HCT116 (cell line): ENCODE measurements at regions not wholly inside any gene's neighbourhood (a gene's known extent, or its start where the extent isn't known, plus 50 kb on each side); places are given as distances from the start of the nearest gene placed in this dataset.

ENCODE experiments used
- ATAC-seq: fragments of 200-7000 bp; cut with Tn5 transposase; 2 replicates; pipeline ENCODE4 v1.9.1; 2020; ENCODE audit warnings: mild to moderate bottlenecking, moderate library complexity
- BruUV-seq: library from RNA; stranded (reverse); fragments of 400-500 nt; replicated peaks from 2 replicates; lab custom pipeline; 2021; lab: Mats Ljungman, UMichigan
- CTCF ChIA-PET: fragments of 300-600 bp; sonication (Branson Sonifier 250); formaldehyde crosslinking; loops from one replicate; lab custom pipeline; 2021; ENCODE audit warnings: antibody characterized with exemption; lab: Charles Lee
- POLR2A ChIA-PET: fragments of 300-600, 350-600 bp; sonication (Branson Sonifier 250); formaldehyde crosslinking; loops from one replicate; lab custom pipeline; 2021; ENCODE audit warnings: antibody characterized with exemption; lab: Charles Lee
- RAD21 ChIA-PET, 2 experiments: fragments of 300-600 bp; sonication (Branson Sonifier 250); formaldehyde crosslinking; loops; one replicate each; lab custom pipeline; 2023; ENCODE audit warnings: low total read pairs in 2 of 2; ENCODE audit not compliant: uncharacterized antibody in 2 of 2, unreplicated experiment in 2 of 2, low non-redundant PET in 1 of 2; lab: Charles Lee
- DNase-seq: peaks from one replicate; pipeline ENCODE4 v3.0.0-alpha.2; 2010; ENCODE audit warnings: low read depth, low spot score
- H2AFZ ChIP-seq: fragments of 200-600 bp; shearing (Covaris generic), sonication (generic); 2 replicates; pipeline ENCODE4 v1.6.1; 2017; ENCODE audit warnings: low read depth, mixed run types, mixed read lengths, antibody characterized with exemption, low read length; ENCODE audit not compliant: poor library complexity, severe bottlenecking
- H3K27ac ChIP-seq: 2 replicates; pipeline ENCODE4 v1.5.1; 2012; ENCODE audit warnings: low read depth, low read length
- H3K27me3 ChIP-seq: fragments of 200-600 bp; sonication (generic); 2 replicates; pipeline ENCODE4 v1.6.1; 2016; ENCODE audit warnings: mixed run types, low read length, mixed read lengths; ENCODE audit not compliant: insufficient read depth
- H3K36me3 ChIP-seq, 2 experiments: fragments of 200-500 bp in 1 of 2; fragments of 200-600 bp in 1 of 2; sonication (Bioruptor generic) in 1 of 2; sonication (generic) in 1 of 2; 2 replicates each; pipeline versions ENCODE4 v1.5.1 to v1.6.1; 2014 to 2016; ENCODE audit warnings: low read length in 2 of 2, inconsistent platforms in 1 of 2, mixed read lengths in 1 of 2, mixed run types in 1 of 2; ENCODE audit not compliant: insufficient read depth in 2 of 2, control insufficient read depth in 1 of 2
- H3K4me1 ChIP-seq, 2 experiments: fragments of 200-600 bp in 1 of 2; sonication (generic) in 1 of 2; 2 replicates each; pipeline versions ENCODE4 v1.5.1 to v1.6.1; 2012 to 2017; ENCODE audit warnings: low read length in 2 of 2, inconsistent platforms in 1 of 2, mild to moderate bottlenecking in 1 of 2, mixed read lengths in 1 of 2, mixed run types in 1 of 2, moderate library complexity in 1 of 2; ENCODE audit not compliant: insufficient read depth in 2 of 2, control insufficient read depth in 1 of 2
- H3K4me2 ChIP-seq: fragments of 200-600 bp; sonication (generic); 2 replicates; pipeline ENCODE4 v1.6.1; 2017; ENCODE audit warnings: mixed run types, low read length, mixed read lengths
- H3K4me3 ChIP-seq, 2 experiments: fragments of 200-600 bp in 1 of 2; sonication (generic) in 1 of 2; replicated peaks in 1 of 2; 2 replicates each; pipeline ENCODE4 v1.5.1; 2011 to 2016; ENCODE audit warnings: low read length in 2 of 2, control low read depth in 1 of 2, low read depth in 1 of 2, mild to moderate bottlenecking in 1 of 2, mixed read lengths in 1 of 2, mixed run types in 1 of 2
- H3K79me2 ChIP-seq: fragments of 200-600 bp; sonication (generic); 2 replicates; pipeline ENCODE4 v1.6.1; 2017; ENCODE audit warnings: mild to moderate bottlenecking, mixed run types, low read length, moderate library complexity, mixed read lengths; ENCODE audit not compliant: insufficient read depth
- H3K9ac ChIP-seq: fragments of 200-600 bp; sonication (generic); 2 replicates; pipeline ENCODE4 v1.6.1; 2016; ENCODE audit warnings: low read length, mixed read lengths
- H3K9me2 ChIP-seq: fragments of 200-600 bp; sonication (generic), shearing (Covaris generic); 2 replicates; pipeline ENCODE4 v1.6.1; 2017; ENCODE audit warnings: mixed run types, mild to moderate bottlenecking, moderate library complexity; ENCODE audit not compliant: insufficient read depth
- H3K9me3 ChIP-seq, 2 experiments: fragments of 200-500 bp in 1 of 2; fragments of 200-600 bp in 1 of 2; sonication (Bioruptor generic) in 1 of 2; sonication (generic) in 1 of 2; 2 replicates each; pipeline ENCODE4 v1.6.1; 2014 to 2017; ENCODE audit warnings: low read length in 2 of 2, mixed read lengths in 2 of 2, inconsistent platforms in 1 of 2, low read depth in 1 of 2, mild to moderate bottlenecking in 1 of 2, mixed run types in 1 of 2, moderate library complexity in 1 of 2; ENCODE audit not compliant: control insufficient read depth in 1 of 2, insufficient read depth in 1 of 2
- H4K20me1 ChIP-seq: fragments of 200-600 bp; sonication (generic), shearing (Covaris generic); 2 replicates; pipeline ENCODE4 v1.6.1; 2017; ENCODE audit warnings: mixed run types, mild to moderate bottlenecking, moderate library complexity; ENCODE audit not compliant: insufficient read depth
- ATF3 ChIP-seq: IDR thresholded peaks from 2 replicates; pipeline ENCODE4 v1.6.1; 2012
- CBX3 ChIP-seq: IDR thresholded peaks from 2 replicates; pipeline ENCODE4 v1.6.1; 2012; ENCODE audit warnings: low read depth
- CEBPB ChIP-seq: IDR thresholded peaks from 2 replicates; pipeline ENCODE4 v1.6.1; 2012; ENCODE audit warnings: low read depth
- CTCF ChIP-seq, 3 experiments: fragments of 200-600 bp in 1 of 3; sonication (generic) in 1 of 3; IDR thresholded peaks in 2 of 3; conservative IDR thresholded peaks in 1 of 3; 2 replicates each; pipeline ENCODE4 v1.5.1; 2012 to 2017; ENCODE audit warnings: low read depth in 2 of 3, low read length in 2 of 3, antibody characterized with exemption in 1 of 3, borderline replicate concordance in 1 of 3, control low read depth in 1 of 3, mild to moderate bottlenecking in 1 of 3, mixed read lengths in 1 of 3, mixed run types in 1 of 3, moderate library complexity in 1 of 3; ENCODE audit not compliant: insufficient read depth in 1 of 3
- ELF1 ChIP-seq: IDR thresholded peaks from 2 replicates; pipeline ENCODE4 v1.6.1; 2012; ENCODE audit warnings: low read depth, borderline replicate concordance
- EZH2 ChIP-seq: fragments of 200-600 bp; sonication (generic); IDR thresholded peaks from 2 replicates; pipeline ENCODE4 v1.6.1; 2017; ENCODE audit warnings: antibody characterized with exemption, mixed run types
- FOSL1 ChIP-seq: IDR thresholded peaks from 2 replicates; pipeline ENCODE4 v1.6.1; 2012; ENCODE audit warnings: low read depth
- JUND ChIP-seq: IDR thresholded peaks from 2 replicates; pipeline ENCODE4 v1.6.1; 2012
- MAX ChIP-seq: IDR thresholded peaks from 2 replicates; pipeline ENCODE4 v1.6.1; 2012
- POLR2A ChIP-seq: IDR thresholded peaks from 2 replicates; pipeline ENCODE4 v1.7.0; 2011; ENCODE audit warnings: borderline replicate concordance; ENCODE audit not compliant: insufficient read depth, insufficient read length; ENCODE audit errors: extremely low read depth
- POLR2AphosphoS5 ChIP-seq: IDR thresholded peaks from 2 replicates; pipeline ENCODE4 v1.6.1; 2011; ENCODE audit warnings: mild to moderate bottlenecking, low read depth, low read length, moderate library complexity
- REST ChIP-seq: IDR thresholded peaks from 2 replicates; pipeline ENCODE4 v1.6.1; 2012; ENCODE audit warnings: low read depth
- SIN3A ChIP-seq: IDR thresholded peaks from 2 replicates; pipeline ENCODE4 v1.6.1; 2012; ENCODE audit warnings: low read depth
- SP1 ChIP-seq: IDR thresholded peaks from 2 replicates; pipeline ENCODE4 v1.6.1; 2012; ENCODE audit warnings: low read depth
- SRF ChIP-seq: IDR thresholded peaks from 2 replicates; pipeline ENCODE4 v1.6.1; 2012; ENCODE audit warnings: low read depth
- TCF7L2 ChIP-seq: IDR thresholded peaks from 2 replicates; pipeline ENCODE4 v1.7.0; 2011; ENCODE audit warnings: borderline replicate concordance, inconsistent platforms; ENCODE audit not compliant: insufficient read depth, insufficient read length; ENCODE audit errors: extremely low read depth
- YY1 ChIP-seq: IDR thresholded peaks from 2 replicates; pipeline ENCODE4 v1.6.1; 2011; ENCODE audit warnings: low read length, low read depth, moderate library complexity, mild to moderate bottlenecking; ENCODE audit not compliant: insufficient replicate concordance; ENCODE audit errors: extremely low read depth
- ZBTB33 ChIP-seq: IDR thresholded peaks from 2 replicates; pipeline ENCODE4 v1.6.1; 2011; ENCODE audit warnings: mild to moderate bottlenecking, low read length, moderate library complexity; ENCODE audit not compliant: insufficient replicate concordance; ENCODE audit errors: extremely low read depth
- ZFX ChIP-seq: fragments of 450-650 bp; IDR thresholded peaks from 2 replicates; pipeline ENCODE4 v1.6.1; 2017
- intact Hi-C: fragments of 100-400 bp; cut with micrococcal nuclease; formaldehyde crosslinking; loops from 2 replicates; pipeline ENCODE4 v1.10.0; 2022

- Histone ChIP-seq H3K27me3 (no peaks in the 10 kb centered on the region), H2AFZ (no peak overlapping the region), H3K9me3 (peaks cover 0 to 6% of the 10 kb centered on the region in 2 experiments; a peak in 1 of 4 replicates), H3K79me2 (no peaks in the 10 kb centered on the region), H3K4me2 (no peak overlapping the region), H3K9ac (no peak overlapping the region), H3K36me3 (no peaks in the 10 kb centered on the region), H3K27ac (no peak overlapping the region), H4K20me1 (no peaks in the 10 kb centered on the region), H3K4me1 (no peaks in the 10 kb centered on the region), H3K4me3 (no peak overlapping the region), H3K9me2 (no peaks in the 10 kb centered on the region)
- no peak for ATAC-seq
- ChIA-PET POLR2A (no interaction called here), RAD21 (no interaction called here), CTCF (no interaction called here)
- no TSS peak for BruUV-seq
- intact Hi-C loops = no loop called here
- TF ChIP-seq POLR2A (no peak), ZBTB33 (no peak), TCF7L2 (no peak), FOSL1 (no peak), ATF3 (no peak), EZH2 (no peak), CTCF (IDR thresholded peaks at IDR 0.05 in 2 of 3, conservative IDR thresholded peaks at IDR 0.05 in 1 of 3; ENCODE audit: borderline replicate concordance in 1 of 3, insufficient read depth in 1 of 3, low read depth in 2 of 3, low read length in 2 of 3) (no peak), ELF1 (no peak), SP1 (no peak), REST (no peak), CBX3 (no peak), SIN3A (no peak), YY1 (no peak), JUND (no peak), POLR2AphosphoS5 (no peak), MAX (no peak), CEBPB (no peak), ZFX (no peak), SRF (no peak)
- DNase-seq = no peak
Observed at GRCh38 chr14:98198385-98198784, 1073.6 kb downstream of the BCL11B start.
